Activated CD4-positive, alpha-beta memory T cell treated with anti-CD3 and anti-CD28 coated beads for 36 hours (primary cell): ENCODE measurements at regions not wholly inside any gene's neighbourhood (a gene's known extent, or its start where the extent isn't known, plus 50 kb on each side); places are given as distances from the start of the nearest gene placed in this dataset.

Experiments used
- CTCF ChIA-PET: fragments of 350-600 bp; sonication (Branson Sonifier 250); formaldehyde crosslinking; loops from one replicate; lab custom pipeline; 2021; ENCODE audit warnings: antibody characterized with exemption, inconsistent platforms; lab: Charles Lee
- POLR2A ChIA-PET: fragments of 350-600 bp; sonication (Branson Sonifier 250); formaldehyde crosslinking; loops from one replicate; lab custom pipeline; 2021; ENCODE audit warnings: antibody characterized with exemption; lab: Charles Lee
- DNase-seq: peaks from one replicate; pipeline ENCODE4 v3.0.0-alpha.2; 2020
- H3K27ac Mint-ChIP-seq: one replicate; pipeline ENCODE4 v1.8.0; 2021; ENCODE audit warnings: mixed read lengths
- H3K27me3 Mint-ChIP-seq: one replicate; pipeline ENCODE4 v1.8.0; 2021; ENCODE audit warnings: mixed read lengths
- H3K36me3 Mint-ChIP-seq: one replicate; pipeline ENCODE4 v1.8.0; 2021; ENCODE audit warnings: mixed read lengths
- H3K4me1 Mint-ChIP-seq: one replicate; pipeline ENCODE4 v1.8.0; 2021; ENCODE audit warnings: low read depth, mixed read lengths
- H3K4me3 Mint-ChIP-seq: one replicate; pipeline ENCODE4 v1.8.0; 2021; ENCODE audit warnings: mild to moderate bottlenecking, mixed read lengths
- H3K9me3 Mint-ChIP-seq: one replicate; pipeline ENCODE4 v1.8.0; 2021; ENCODE audit warnings: mixed read lengths
- intact Hi-C: fragments of 100-400 bp; cut with micrococcal nuclease; formaldehyde crosslinking; loops from one replicate; pipeline ENCODE4 v1.15.1; 2023

GRCh38 chr18:40866968-40867367, 1088.1 kb upstream of the PIK3C3 start:
- H3K27ac Mint-ChIP-seq: no peak overlapping the region
- POLR2A ChIA-PET: no interaction called here
- DNase-seq: no peak
- no peak overlapping the region for H3K4me3 Mint-ChIP-seq
- no peaks in the 10 kb centered on the region for H3K27me3 Mint-ChIP-seq
- no peaks in the 10 kb centered on the region for H3K36me3 Mint-ChIP-seq
- H3K9me3 Mint-ChIP-seq: peaks cover 11% of the 10 kb centered on the region
- no peaks in the 10 kb centered on the region for H3K4me1 Mint-ChIP-seq
- intact Hi-C loops: no loop called here
- CTCF ChIA-PET: no interaction called here

GRCh38 chr18:40866013-40866645, 1088.9 kb upstream of the PIK3C3 start:
- Mint-ChIP-seq H3K36me3 (no peaks in the 10 kb centered on the region), H3K27me3 (no peaks in the 10 kb centered on the region), H3K4me1 (no peaks in the 10 kb centered on the region), H3K27ac (no peak overlapping the region), H3K4me3 (no peak overlapping the region), H3K9me3 (peaks cover 11% of the 10 kb centered on the region)
- intact Hi-C loops: no loop called here
- DNase-seq: no peak
- ChIA-PET CTCF (no interaction called here), POLR2A (no interaction called here)

GRCh38 chr18:40864846-40865245, 1090.2 kb upstream of the PIK3C3 start:
- Mint-ChIP-seq H3K4me3 (no peak overlapping the region), H3K27ac (no peak overlapping the region), H3K4me1 (no peaks in the 10 kb centered on the region), H3K9me3 (peaks cover 9% of the 10 kb centered on the region), H3K27me3 (no peaks in the 10 kb centered on the region), H3K36me3 (no peaks in the 10 kb centered on the region)
- intact Hi-C loops: no loop called here
- DNase-seq: no peak
- CTCF ChIA-PET: no interaction called here
- POLR2A ChIA-PET: no interaction called here

GRCh38 chr18:40863801-40864200, 1091.2 kb upstream of the PIK3C3 start:
- Mint-ChIP-seq H3K4me1 (no peaks in the 10 kb centered on the region), H3K27ac (no peak overlapping the region), H3K9me3 (peaks cover 15% of the 10 kb centered on the region), H3K4me3 (no peak overlapping the region), H3K36me3 (no peaks in the 10 kb centered on the region), H3K27me3 (no peaks in the 10 kb centered on the region)
- ChIA-PET POLR2A (no interaction called here), CTCF (no interaction called here)
- DNase-seq: no peak
- intact Hi-C loops: no loop called here

- intact Hi-C loops: no loop called here
- H3K4me1 Mint-ChIP-seq: no peaks in the 10 kb centered on the region
- H3K4me3 Mint-ChIP-seq: no peak overlapping the region
- H3K27ac Mint-ChIP-seq: no peak overlapping the region
- no peak for DNase-seq
- H3K36me3 Mint-ChIP-seq: no peaks in the 10 kb centered on the region
- ChIA-PET POLR2A (no interaction called here), CTCF (no interaction called here)
- no peaks in the 10 kb centered on the region for H3K27me3 Mint-ChIP-seq
- peaks cover 18% of the 10 kb centered on the region for H3K9me3 Mint-ChIP-seq
Observed at GRCh38 chr18:40860189-40860588, 1094.8 kb upstream of the PIK3C3 start.

- DNase-seq: no peak
- H3K4me3 Mint-ChIP-seq: no peak overlapping the region
- ChIA-PET CTCF (no interaction called here), POLR2A (no interaction called here)
- H3K27me3 Mint-ChIP-seq: no peaks in the 10 kb centered on the region
- H3K4me1 Mint-ChIP-seq: no peaks in the 10 kb centered on the region
- H3K27ac Mint-ChIP-seq: no peak overlapping the region
- peaks cover 35% of the 10 kb centered on the region for H3K9me3 Mint-ChIP-seq
- no peaks in the 10 kb centered on the region for H3K36me3 Mint-ChIP-seq
- intact Hi-C loops: no loop called here
Observed at GRCh38 chr18:40855661-40856060, 1099.4 kb upstream of the PIK3C3 start.

GRCh38 chr18:40852406-40852805, 1102.6 kb upstream of the PIK3C3 start:
- CTCF ChIA-PET: no interaction called here
- H3K9me3 Mint-ChIP-seq: peaks cover 29% of the 10 kb centered on the region

GRCh38 chr18:40851014-40851429, 1104.0 kb upstream of the PIK3C3 start:
- Mint-ChIP-seq H3K4me3 (no peak overlapping the region), H3K4me1 (no peaks in the 10 kb centered on the region), H3K27ac (no peak overlapping the region), H3K27me3 (no peaks in the 10 kb centered on the region), H3K36me3 (no peaks in the 10 kb centered on the region), H3K9me3 (peaks cover 24% of the 10 kb centered on the region)
- no peak for DNase-seq
- POLR2A ChIA-PET: no interaction called here
- intact Hi-C loops: no loop called here
- CTCF ChIA-PET: no interaction called here

More at GRCh38 chr18:40852406-40852805, 1102.6 kb upstream of the PIK3C3 start:
- intact Hi-C loops: no loop called here
- POLR2A ChIA-PET: no interaction called here
- H3K4me1 Mint-ChIP-seq: no peaks in the 10 kb centered on the region
- no peak for DNase-seq
- no peaks in the 10 kb centered on the region for H3K27me3 Mint-ChIP-seq
- no peaks in the 10 kb centered on the region for H3K36me3 Mint-ChIP-seq
- H3K4me3 Mint-ChIP-seq: no peak overlapping the region
- no peak overlapping the region for H3K27ac Mint-ChIP-seq

GRCh38 chr18:40849886-40850285, 1105.1 kb upstream of the PIK3C3 start:
- POLR2A ChIA-PET: no interaction called here
- intact Hi-C loops: no loop called here

GRCh38 chr18:40841467-40841866, 1113.6 kb upstream of the PIK3C3 start:
- peaks cover 28% of the 10 kb centered on the region for H3K9me3 Mint-ChIP-seq
- no peaks in the 10 kb centered on the region for H3K36me3 Mint-ChIP-seq
- no peak overlapping the region for H3K4me3 Mint-ChIP-seq
- intact Hi-C loops: no loop called here
- DNase-seq: no peak
- no peaks in the 10 kb centered on the region for H3K4me1 Mint-ChIP-seq
- ChIA-PET POLR2A (no interaction called here), CTCF (no interaction called here)
- H3K27me3 Mint-ChIP-seq: no peaks in the 10 kb centered on the region
- no peak overlapping the region for H3K27ac Mint-ChIP-seq

More at GRCh38 chr18:40849886-40850285, 1105.1 kb upstream of the PIK3C3 start:
- H3K4me3 Mint-ChIP-seq: no peak overlapping the region
- DNase-seq: no peak
- no peaks in the 10 kb centered on the region for H3K4me1 Mint-ChIP-seq
- CTCF ChIA-PET: no interaction called here
- H3K27me3 Mint-ChIP-seq: no peaks in the 10 kb centered on the region
- H3K27ac Mint-ChIP-seq: no peak overlapping the region
- H3K9me3 Mint-ChIP-seq: peaks cover 21% of the 10 kb centered on the region
- no peaks in the 10 kb centered on the region for H3K36me3 Mint-ChIP-seq

GRCh38 chr18:40841063-40841462, 1114.0 kb upstream of the PIK3C3 start:
- Mint-ChIP-seq H3K27me3 (no peaks in the 10 kb centered on the region), H3K36me3 (no peaks in the 10 kb centered on the region), H3K27ac (no peak overlapping the region), H3K4me1 (no peaks in the 10 kb centered on the region), H3K4me3 (no peak overlapping the region), H3K9me3 (peaks cover 28% of the 10 kb centered on the region)
- ChIA-PET POLR2A (no interaction called here), CTCF (no interaction called here)
- no peak for DNase-seq
- intact Hi-C loops: no loop called here

GRCh38 chr18:40832362-40832761, 1122.7 kb upstream of the PIK3C3 start:
- Mint-ChIP-seq H3K9me3 (peaks cover 13% of the 10 kb centered on the region), H3K4me3 (no peak overlapping the region), H3K36me3 (no peaks in the 10 kb centered on the region), H3K4me1 (no peaks in the 10 kb centered on the region), H3K27ac (no peak overlapping the region), H3K27me3 (no peaks in the 10 kb centered on the region)
- POLR2A ChIA-PET: no interaction called here
- no peak for DNase-seq
- intact Hi-C loops: no loop called here
- CTCF ChIA-PET: no interaction called here

- intact Hi-C loops: no loop called here
- Mint-ChIP-seq H3K27ac (no peak overlapping the region), H3K9me3 (peaks cover 22% of the 10 kb centered on the region), H3K4me3 (no peak overlapping the region), H3K36me3 (no peaks in the 10 kb centered on the region), H3K27me3 (no peaks in the 10 kb centered on the region), H3K4me1 (no peaks in the 10 kb centered on the region)
- no peak for DNase-seq
- ChIA-PET CTCF (no interaction called here), POLR2A (no interaction called here)
Observed at GRCh38 chr18:40824291-40824690, 1130.7 kb upstream of the PIK3C3 start.
